ENCODE measurements at regions not wholly inside any gene's neighbourhood (a gene's known extent, or its start where the extent isn't known, plus 50 kb on each side); places are given as distances from the start of the nearest gene placed in this dataset.

DNA sequence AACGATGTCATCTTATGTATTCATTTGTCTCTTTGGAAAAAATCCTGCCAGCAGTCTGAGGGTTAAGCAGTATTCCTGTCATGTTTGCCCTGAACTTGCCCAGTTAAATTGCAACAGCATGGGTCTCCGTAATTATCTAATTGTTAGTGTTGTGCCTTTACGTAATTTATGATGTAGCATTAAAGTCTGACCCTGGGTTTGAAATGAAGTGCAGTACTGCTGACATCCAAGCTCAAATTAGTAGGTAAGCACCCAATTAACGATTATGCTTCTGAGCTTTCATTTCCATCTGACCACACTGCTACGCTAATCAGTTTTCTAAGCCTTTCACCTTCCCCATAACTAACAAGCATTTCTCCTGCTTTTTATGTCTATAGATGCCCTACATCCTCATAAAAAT, 241.8 kb downstream of the ARRDC4 start:
- no peak for DNase-seq (ENCODE audit: low read depth in 3 of 3)

DNA sequence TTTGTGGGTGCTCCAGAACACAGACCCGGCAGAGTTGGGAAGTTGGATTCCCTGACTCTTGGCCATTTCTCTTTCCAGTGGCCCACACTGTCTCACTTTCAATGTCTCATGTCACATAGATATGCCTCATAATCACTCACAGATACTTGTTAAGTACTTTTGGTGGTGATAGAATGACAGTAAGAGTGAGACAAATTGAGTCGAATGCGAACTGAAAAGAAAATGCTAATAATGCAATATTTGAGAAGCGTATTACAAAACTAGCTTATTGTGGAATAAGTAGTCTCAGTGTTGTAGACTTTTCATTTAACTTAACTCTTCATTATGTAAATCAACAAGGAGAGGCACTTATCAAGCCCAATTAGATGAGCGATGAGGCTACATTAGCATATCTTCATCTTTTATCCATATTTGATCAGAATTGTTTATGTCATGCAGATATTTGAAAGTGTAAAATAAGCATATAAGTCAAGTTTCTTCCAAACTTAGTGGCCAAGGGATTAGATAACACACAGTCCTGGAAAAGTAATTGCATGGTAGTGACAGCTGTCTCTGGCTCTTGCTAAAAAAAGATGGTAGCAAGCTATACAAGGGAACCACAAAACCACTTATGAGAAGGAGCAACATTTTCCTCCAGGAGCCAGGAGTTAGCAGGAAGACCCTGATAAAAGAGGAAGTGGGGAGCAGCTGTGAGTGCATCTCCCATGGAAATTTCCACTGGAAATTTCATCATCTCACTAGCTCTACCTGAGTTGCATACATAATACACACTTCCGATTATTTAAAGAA, 243.6 kb downstream of the ARRDC4 start:
- no peak for DNase-seq (ENCODE audit: low read depth in 3 of 3)

GRCh38 chr15:98207928-98208327, 247.4 kb downstream of the ARRDC4 start:
- no peak for DNase-seq (ENCODE audit: low read depth in 3 of 3)

DNA sequence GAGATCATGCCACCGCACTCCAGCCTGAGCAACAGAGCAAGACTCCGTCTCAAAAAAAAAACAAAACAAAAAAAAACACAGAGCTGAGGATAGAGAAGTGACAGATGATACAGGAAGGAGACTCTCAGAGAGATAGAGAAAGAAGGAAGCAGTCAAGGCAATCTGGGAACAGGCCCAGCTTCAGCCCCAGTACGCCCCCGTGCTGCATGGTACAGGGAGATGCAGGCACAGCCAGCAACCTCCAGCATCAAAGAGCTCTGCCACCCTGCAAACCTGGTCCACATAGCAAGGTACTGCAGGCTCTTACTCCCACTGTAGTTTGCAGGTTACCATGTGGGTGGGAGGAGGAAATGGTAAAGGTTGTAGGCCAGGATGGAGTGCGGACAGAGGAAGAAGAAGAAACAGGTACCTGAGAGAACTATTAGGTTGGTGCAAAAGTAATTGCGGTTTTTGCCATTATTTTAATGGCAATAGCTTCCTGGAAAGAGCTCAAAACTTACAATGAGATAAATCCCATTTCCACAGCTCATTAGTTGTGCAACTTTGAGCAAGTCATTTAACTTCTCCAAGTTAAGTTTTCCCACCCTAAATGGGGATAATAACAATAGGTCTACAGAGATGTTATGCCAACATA, 253.0 kb downstream of the ARRDC4 start:
- DNase-seq (ENCODE audit: low read depth in 3 of 3), result no peak

DNA sequence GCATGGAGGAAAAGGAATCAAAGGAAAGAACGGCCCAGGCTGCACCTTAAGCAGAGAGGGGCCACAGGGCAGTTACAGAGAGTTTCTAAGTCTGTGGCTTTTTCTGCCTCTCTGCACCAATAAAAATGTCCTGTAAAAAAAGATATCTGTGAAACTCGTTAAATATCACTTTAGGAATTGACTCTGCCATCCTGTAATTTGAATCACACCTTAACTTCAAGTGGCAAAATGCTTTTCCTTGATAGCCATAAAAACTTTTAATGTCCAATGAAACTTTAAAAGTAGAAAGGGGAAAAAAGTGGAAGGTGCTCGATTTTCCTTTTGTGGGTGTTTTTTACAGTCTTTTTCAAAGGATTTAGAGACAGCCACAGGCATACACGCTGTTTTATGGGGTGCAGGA, 255.7 kb downstream of the ARRDC4 start:
- DNase-seq (ENCODE audit: low read depth in 3 of 3), result no peak

GRCh38 chr15:98217356-98217755, 256.9 kb downstream of the ARRDC4 start:
- no peak for DNase-seq (ENCODE audit: low read depth in 3 of 3)

DNA sequence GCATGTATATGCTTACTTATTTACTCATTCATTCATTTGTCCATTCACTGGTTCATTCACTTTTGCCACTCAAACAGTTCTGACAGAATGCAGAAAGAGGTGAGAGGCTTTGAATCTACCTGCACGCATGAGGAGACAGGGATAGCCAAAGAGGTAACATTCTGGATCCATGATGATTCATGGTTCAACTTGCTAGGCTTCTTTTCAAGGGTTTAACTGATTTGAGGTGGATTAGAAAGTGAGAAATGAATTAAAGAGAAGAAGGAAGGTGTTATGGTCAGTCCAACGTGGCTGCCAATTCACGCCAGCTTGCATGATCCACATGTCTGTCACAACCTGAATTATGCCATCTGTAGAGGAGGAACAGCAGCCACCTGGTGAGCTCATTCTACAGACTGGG, 260.6 kb downstream of the ARRDC4 start:
- no peak for DNase-seq (ENCODE audit: low read depth in 3 of 3)

GRCh38 chr15:98221577-98221976, 261.1 kb downstream of the ARRDC4 start:
- DNase-seq (ENCODE audit: low read depth in 3 of 3), result no peak

GRCh38 chr15:98226149-98226548, 265.6 kb downstream of the ARRDC4 start:
- DNase-seq (ENCODE audit: low read depth in 3 of 3), result no peak

DNA sequence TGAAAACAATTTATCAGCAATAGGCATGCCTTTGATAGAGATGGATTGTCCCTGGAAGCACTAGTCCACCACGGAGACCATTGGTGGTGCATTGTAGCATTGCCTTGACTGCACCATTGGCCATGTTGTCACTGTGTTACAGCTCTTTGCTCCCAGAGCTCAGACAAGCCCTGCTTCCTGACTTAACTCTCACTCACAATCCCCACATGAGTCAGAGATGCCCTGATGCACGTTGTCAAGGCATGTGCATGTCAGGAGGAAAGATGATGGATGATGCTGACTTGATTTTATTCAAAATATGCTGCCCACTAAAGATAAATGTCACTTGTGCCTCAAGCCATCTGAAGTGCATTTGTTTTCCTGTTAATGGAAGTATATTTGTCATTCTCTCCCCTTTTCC, 266.1 kb downstream of the ARRDC4 start:
- no peak for DNase-seq (ENCODE audit: low read depth in 3 of 3)

DNA sequence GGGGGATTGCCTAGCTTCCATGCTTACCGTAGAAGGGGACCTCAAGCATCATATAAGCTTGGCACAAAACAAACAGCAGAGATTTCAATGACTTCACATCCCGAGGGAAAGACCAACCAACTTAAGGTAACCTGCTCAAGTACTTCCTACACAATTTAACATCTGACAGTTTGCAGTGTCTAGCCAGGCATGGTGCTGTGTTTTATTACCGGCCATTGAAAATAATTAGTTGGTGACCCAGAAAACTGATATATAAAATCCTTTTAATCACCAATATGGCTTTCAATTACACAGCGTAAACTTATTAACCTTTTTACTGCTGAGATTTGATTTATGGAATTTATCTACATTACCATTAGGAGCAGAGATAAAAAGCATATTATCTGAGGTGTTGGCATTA, 268.3 kb downstream of the ARRDC4 start:
- no peak for DNase-seq (ENCODE audit: low read depth in 3 of 3)

GRCh38 chr15:98230975-98231374, 270.5 kb downstream of the ARRDC4 start:
- DNase-seq (ENCODE audit: low read depth in 3 of 3), result no peak

DNA sequence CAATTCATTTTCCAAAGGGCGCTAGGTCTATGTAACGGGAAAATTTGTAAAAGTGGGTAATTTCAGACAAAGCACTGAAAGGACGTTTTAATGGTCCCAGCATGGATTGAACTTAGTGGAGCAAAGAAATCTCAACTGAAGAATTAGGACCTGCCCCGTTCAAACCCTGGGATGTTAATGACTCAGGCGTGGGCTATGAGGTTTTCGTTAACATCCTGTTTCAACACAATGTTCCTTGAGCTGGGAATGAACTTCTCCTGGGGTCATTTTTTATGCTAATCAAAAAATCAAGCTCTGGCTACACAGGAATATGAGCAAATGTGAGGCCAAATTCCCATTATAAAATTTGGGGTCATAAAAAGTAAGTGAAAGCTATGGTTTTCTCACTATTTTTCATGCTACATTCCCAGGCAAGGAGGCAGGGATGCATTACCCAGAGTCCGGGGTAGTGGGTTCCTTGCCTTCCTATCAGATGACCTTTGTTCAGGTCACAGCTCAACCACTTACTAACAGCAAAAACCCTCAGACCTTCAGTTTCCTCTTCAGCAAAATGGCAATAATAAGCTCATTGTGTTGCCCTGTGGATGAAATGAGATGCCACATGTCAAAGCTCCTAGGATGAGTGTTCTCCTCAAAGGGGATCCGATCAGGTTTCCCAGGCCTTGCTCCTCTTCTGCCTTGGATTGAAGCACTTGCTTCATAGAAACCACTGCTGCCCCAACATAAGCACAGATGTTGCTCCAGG, 271.4 kb downstream of the ARRDC4 start:
- no peak for DNase-seq (ENCODE audit: low read depth in 3 of 3)

- no peak for DNase-seq (ENCODE audit: low read depth in 3 of 3)
Observed at GRCh38 chr15:98232761-98233160, 272.3 kb downstream of the ARRDC4 start.

GRCh38 chr15:98233873-98234272, 273.4 kb downstream of the ARRDC4 start:
- DNase-seq (ENCODE audit: low read depth in 3 of 3), result no peak

- no peak for DNase-seq (ENCODE audit: low read depth in 3 of 3)
Observed at GRCh38 chr15:98240303-98240702, 279.8 kb downstream of the ARRDC4 start.

- DNase-seq (ENCODE audit: low read depth in 3 of 3), result no peak
Observed at GRCh38 chr15:98241032-98241554, 280.6 kb downstream of the ARRDC4 start.

DNA sequence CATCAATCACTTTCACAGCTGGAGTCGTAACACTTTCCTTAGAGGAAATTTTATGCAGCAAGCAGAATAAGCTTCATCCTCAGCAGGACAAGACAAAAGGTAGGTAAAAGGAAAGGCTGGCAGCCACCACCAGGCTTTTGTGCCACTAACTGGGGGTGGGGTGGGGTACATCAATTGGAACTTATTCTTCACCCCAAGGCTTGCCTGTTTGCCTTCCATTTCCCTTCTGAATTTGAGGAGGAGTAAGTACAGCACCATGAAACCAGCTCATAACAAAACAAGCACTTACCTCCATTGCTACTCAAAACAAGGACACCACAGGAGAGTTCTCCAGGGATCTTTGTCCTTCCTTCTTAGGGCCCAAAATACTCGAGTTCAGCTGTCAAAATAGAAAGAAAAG, 296.8 kb downstream of the ARRDC4 start:
- DNase-seq (ENCODE audit: low read depth in 3 of 3), result no peak

- no peak for DNase-seq (ENCODE audit: low read depth in 3 of 3)
Observed at GRCh38 chr15:98263787-98264186, 303.3 kb downstream of the ARRDC4 start.

DNA sequence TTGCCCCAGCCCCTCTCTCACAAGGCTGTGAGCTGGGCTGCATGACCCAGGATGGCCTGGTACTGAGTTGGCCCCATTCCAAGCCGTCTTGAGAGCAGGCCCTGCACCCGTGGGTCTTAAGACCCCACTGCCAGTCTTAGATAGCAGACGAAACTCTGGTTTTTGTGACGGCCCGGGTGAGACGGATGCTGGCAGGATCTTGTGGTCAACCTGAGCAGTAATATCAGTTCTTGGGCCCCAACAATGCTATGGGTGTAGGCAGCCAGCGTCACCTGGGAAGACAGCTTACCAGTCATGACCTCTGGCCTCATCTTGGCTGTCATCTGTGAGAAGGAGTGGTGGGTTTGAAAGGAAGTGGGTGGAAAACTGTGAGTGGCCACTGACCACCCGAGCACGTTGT, 305.8 kb downstream of the ARRDC4 start:
- DNase-seq (ENCODE audit: low read depth in 3 of 3), result no peak

- no peak for DNase-seq (ENCODE audit: low read depth in 3 of 3)
Observed at GRCh38 chr15:98268163-98268562, 307.7 kb downstream of the ARRDC4 start.

DNA sequence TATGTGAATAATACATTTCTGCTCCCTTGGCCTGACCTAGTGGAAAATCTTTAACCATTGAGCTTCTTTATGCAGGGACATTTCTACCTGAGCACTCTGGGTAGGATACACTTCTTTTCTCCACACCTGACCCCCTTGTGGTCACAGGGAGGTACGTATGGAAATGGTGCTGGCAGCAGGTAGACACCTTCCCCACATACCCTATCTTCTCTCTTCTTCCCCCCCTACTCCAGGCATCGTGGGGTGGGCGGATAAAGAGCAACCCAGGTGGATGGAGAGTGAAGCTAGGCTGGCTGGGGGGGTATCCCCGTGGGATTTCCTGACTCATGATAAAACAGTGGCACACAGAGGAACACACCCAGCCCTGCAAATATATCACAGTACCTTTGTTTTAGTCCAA, 312.1 kb downstream of the ARRDC4 start:
- DNase-seq (ENCODE audit: low read depth in 3 of 3), result no peak

GRCh38 chr15:98276018-98276417, 315.5 kb downstream of the ARRDC4 start:
- DNase-seq (ENCODE audit: low read depth in 3 of 3), result no peak
